HG02571 (cell line): ENCODE measurements at regions not wholly inside any gene's neighbourhood (a gene's known extent, or its start where the extent isn't known, plus 50 kb on each side); places are given as distances from the start of the nearest gene placed in this dataset.
A peak's percentile ranks its signal among the peaks of the same experiment; 100 is the strongest.

Experiments
- ATAC-seq: cut with Tn5 transposase; IDR thresholded peaks from one replicate; pipeline ENCODE4 v1.9.1; 2021; ENCODE audit warnings: mild to moderate bottlenecking, moderate library complexity; ENCODE audit not compliant: unreplicated experiment

DNA sequence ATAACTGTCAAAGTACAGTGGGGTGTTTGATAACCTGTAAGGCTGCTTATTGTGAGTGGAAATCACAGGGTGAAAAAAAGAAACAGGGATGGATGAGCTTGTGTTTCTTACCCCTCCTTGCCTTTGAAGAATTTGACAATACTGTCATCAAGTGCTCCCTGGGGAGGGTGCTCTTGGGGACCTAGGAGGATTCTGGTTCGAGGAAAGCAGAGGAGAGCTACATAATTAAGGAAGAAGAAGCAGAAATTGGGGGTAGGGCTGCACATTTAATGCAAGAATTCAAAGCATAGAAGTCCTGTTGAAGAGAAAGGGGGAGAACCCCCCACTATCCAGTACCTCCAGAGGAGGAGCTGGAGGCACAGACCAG lies 208.1 kb upstream of the PHYHIPL start:
- ATAC-seq: no peak

GRCh38 chr10:58969576-58969975 lies 206.9 kb upstream of the PHYHIPL start:
- ATAC-seq: no peak

DNA sequence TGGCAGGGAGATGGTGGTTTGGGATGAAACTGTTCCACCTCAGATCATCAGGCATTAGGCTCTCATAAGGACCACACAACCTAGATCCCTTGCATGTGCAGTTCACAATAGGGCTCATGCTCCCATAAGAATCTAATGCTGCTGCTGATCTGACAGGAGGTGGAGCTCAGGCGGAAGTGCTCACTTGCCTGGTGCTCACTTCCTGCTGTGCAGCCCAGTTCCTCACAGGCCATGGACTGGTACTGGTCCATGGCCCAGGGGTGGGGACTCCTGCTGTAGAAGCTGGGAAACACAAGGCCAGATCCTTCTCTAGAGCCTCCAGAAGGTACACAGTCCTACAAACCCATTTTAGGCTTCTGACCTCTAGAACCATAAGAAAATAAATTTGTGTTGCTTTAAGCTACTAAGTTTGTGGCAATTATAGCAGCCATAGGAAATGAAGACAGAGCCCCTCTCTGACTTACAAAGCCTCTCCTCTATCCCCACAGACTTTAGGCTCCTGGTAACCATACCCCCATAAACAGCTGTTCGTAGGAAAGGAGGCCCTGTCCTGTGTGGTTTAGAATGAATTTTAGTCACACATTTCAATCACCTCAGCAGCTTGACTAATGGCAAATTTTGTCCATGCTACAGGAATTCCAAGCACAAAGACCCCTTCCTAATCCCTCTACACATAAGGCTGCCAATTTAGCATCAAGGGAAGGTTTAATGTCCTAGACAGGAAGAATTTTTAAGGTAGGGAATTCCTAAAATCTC lies 206.1 kb upstream of the PHYHIPL start:
- no peak for ATAC-seq

- ATAC-seq: no peak
These were observed 205.2 kb upstream of the PHYHIPL start for GRCh38 chr10:58971211-58971610.

GRCh38 chr10:58971796-58972491 lies 204.5 kb upstream of the PHYHIPL start:
- ATAC-seq: no peak

DNA sequence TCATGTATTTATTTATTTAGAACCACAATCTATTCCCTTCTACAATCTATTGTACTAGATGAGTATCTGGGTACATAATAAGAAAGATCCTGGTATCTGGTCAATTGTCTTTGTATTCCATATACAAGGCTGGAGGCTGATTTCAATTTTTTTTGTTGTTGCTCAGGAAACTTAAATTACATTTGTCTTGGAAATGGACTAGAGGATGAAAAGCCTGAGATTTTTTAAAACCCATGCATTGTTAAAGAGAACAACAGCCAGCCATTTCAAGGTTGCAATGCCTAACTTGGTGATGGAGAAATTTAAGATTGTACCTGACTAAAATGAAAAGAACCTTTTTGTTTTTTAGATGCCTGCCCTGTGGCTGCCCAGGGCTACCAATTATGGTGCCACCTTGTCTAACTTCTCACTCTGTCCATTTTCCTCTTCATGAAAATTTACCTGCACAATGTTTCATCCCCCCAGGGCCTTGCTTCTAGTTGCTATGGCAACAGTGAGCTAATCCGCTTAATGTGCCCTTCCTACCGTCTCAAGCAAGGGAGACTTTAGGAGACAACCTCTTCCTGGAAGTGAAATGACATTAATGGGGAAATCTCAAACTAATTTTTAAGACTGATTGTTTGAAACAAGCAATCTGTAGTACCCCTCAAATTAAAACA lies 203.7 kb upstream of the PHYHIPL start:
- ATAC-seq: no peak

DNA sequence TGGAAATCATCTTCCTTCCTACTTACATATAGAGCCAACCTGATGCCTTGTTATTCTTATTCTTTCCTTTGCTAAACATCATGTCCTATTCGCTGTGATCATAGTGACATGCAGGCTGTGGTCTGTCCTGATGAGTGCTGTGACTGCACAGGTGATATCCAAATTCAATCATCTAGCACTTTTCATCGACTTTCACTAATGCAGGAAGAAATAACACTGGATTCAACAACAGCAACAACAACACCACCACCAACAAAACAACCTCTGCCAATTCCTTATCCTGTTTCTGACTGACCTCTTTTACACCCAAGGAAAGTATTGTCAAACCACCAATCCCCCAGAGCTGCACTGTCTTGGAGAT lies 203.2 kb upstream of the PHYHIPL start:
- no peak for ATAC-seq

DNA sequence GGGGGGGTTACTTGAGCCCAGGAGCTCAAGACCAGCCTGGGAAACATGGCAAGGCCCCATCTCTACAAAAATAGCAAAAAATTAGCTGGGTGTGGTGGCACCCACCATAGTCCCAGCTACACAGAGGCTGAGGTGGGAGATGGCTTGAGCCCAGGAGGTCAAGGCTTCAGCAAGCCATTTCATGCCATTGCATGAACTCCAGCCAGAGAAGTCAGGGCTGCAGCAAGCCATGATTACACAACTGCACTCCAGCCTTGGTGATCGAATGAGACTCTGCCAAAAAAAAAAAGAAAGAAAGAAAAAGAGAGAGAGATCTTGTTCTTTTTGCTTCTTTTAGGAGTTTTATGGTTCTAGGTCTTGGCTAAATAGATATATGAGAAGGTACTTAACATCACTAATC lies 200.2 kb upstream of the PHYHIPL start:
- ATAC-seq: no peak

GRCh38 chr10:58979711-58980110 lies 196.7 kb upstream of the PHYHIPL start:
- ATAC-seq: no peak

DNA sequence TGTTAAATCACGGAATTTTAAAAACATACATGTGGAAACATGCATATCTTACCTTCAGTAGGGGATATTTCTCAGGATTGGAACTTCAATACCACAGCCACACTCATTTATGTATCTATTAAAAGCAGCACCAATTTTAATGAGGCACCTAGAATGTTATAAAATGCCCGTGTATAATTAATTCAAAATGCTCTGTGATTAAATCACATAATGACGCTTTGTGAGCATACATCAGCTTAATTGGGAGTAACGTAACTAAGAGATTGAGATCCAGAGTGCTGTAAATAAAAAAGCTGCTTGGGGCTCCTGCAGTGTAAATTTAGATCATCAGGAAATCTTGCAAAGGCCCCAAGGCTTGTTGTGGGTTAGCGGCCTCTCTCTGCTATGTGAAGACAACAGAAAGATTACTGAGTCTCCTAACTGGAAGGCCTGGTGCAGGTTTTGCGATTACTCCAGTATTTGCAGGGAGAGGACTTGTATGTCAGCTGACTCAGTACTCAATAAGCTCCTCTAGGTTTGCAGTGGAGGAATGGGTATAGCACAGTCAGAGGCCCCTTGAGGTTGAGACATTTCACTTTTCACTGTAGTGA lies 195.5 kb upstream of the PHYHIPL start:
- ATAC-seq: no peak

GRCh38 chr10:58981846-58982245 lies 194.6 kb upstream of the PHYHIPL start:
- ATAC-seq: no peak

GRCh38 chr10:58982470-58983239 lies 193.8 kb upstream of the PHYHIPL start:
- ATAC-seq: no peak

GRCh38 chr10:58985216-58985615 lies 191.2 kb upstream of the PHYHIPL start:
- no peak for ATAC-seq

DNA sequence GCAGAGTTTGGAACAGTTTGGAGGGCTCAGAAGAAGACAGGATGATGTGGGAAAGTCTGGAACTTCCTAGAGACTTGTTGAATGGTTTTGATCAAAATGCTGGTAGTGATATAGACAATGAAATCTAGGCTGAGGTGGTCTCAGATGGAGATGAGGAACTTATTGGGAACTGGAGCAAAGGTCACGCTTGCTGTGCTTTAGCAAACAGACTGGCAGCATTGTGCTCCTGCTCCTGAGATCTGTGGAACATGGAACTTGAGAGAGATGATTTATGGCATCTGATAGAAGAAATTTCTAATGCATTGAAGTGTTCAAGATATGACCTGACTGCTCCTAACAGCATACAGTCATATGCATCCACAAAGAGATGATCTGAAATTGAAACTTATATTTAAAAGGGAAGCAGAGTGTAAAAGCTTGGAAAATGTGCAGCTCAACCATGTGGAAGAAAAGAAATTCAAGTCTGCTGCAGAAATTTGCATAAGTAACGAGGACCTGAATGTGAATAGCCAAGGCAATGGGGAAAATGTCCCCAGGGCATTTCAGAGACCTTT lies 186.9 kb upstream of the PHYHIPL start:
- ATAC-seq: no peak

DNA sequence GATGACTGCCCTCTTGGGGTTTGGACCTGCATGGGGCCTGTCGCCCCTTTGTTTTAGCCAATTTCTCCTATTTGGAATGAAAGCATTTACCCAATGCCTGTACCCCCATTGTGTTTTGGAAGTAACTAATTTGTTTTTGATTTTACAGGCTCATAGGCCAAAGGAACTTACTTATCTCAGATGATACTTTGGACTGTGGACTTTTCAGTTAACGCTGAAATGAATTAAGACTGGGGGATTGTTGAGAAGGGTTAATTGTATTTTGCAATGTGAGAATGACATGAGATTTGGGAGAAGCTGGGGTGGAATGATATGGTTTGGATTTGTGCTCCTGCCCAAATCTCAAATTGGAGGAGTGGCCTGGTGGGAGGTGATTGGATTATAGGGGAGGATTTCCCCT lies 185.8 kb upstream of the PHYHIPL start:
- no peak for ATAC-seq

DNA sequence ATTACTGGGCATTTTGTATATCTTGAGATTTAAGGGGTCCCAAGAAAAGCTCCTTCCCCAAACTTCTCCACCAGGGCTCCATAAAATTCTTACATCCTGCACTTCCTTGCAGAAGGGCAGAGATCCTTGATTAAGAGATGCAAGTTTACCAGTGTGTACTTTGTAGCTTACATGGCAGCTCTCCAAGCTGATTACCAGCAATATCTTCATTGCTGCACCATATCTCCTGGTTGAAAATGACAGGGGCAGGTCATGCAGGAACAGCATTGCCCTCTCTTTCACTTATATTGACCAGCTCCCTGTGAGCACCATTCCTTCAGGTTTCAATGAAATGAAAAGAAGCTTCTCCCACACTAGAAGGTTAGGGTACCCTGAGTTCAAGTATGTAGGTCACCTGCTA lies 184.6 kb upstream of the PHYHIPL start:
- no peak for ATAC-seq

- no peak for ATAC-seq
These were observed 183.5 kb upstream of the PHYHIPL start for GRCh38 chr10:58992830-58993460.

DNA sequence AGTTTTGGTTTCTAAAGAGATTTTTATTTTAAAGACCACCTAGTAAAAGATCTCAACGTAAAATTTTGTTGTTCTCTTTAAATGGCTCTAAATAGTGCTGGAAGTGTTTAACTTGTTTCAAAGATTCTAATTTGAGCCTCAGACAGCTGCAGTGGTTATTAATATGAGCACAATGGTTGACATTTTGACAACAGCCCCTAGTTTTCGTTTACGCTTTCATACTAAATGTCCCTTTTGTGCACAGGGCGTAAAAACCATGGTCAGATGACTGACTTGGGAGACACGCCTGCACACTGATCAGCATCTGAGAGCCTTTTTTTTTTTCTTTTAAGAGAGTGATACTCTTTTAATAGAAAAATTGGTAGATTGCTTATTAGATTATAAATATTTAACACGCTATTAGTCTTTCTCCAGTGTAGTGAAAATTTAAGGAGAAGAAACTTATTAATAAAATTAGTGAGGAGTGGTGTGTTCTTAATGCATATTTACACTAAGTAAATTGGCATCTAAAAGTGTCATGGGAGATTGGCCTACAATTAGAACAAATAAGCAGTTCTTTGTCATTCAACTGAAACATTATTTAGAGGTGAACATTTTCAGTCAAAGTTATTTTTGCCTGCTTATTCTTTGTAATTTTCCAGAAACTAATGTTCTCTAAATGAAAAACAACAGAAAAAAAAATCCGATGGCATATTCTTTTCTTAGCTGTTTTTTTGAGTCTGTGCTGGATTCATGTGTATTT lies 182.8 kb upstream of the PHYHIPL start:
- ATAC-seq: peak; percentile 69

GRCh38 chr10:58994226-58995057 lies 182.0 kb upstream of the PHYHIPL start:
- ATAC-seq: no peak
